GDM1 (cell line): ENCODE measurements at regions not wholly inside any gene's neighbourhood (a gene's known extent, or its start where the extent isn't known, plus 50 kb on each side); places are given as distances from the start of the nearest gene placed in this dataset.
"Not testable (repeated sequence)": the region's sequence is repeated elsewhere in the genome, so short reads cannot be mapped to it uniquely, and the experiment has no call there.

Source experiments
- DNase-seq: peaks from one replicate; lab custom pipeline; 2025; lab: John Stamatoyannopoulos, UW

GRCh38 chr2:131639001-131639620 lies 111.4 kb downstream of the CCDC74A start:
- DNase-seq: not testable (repeated sequence)

GRCh38 chr2:131641414-131642206 lies 113.9 kb downstream of the CCDC74A start:
- no peak for DNase-seq

- not testable (repeated sequence) for DNase-seq
These were observed 115.5 kb downstream of the CCDC74A start for GRCh38 chr2:131643180-131643579.

- DNase-seq: no peak
These were observed 117.6 kb downstream of the CCDC74A start for GRCh38 chr2:131645177-131645765.

GRCh38 chr2:131646220-131646619 lies 118.5 kb downstream of the CCDC74A start:
- not testable (repeated sequence) for DNase-seq

GRCh38 chr2:131646669-131647297 lies 119.1 kb downstream of the CCDC74A start:
- DNase-seq: no peak

GRCh38 chr2:131648565-131648964 lies 120.9 kb downstream of the CCDC74A start:
- not testable (repeated sequence) for DNase-seq

- DNase-seq: not testable (repeated sequence)
These were observed 124.6 kb downstream of the CCDC74A start for GRCh38 chr2:131652246-131652645.

GRCh38 chr2:131654107-131654506 lies 126.4 kb downstream of the CCDC74A start:
- DNase-seq: not testable (repeated sequence)

GRCh38 chr2:131656816-131657633 lies 129.3 kb downstream of the CCDC74A start:
- DNase-seq: no peak

- no peak for DNase-seq
These were observed 130.4 kb downstream of the CCDC74A start for GRCh38 chr2:131657895-131658768.

GRCh38 chr2:131658769-131659131 lies 131.1 kb downstream of the CCDC74A start:
- DNase-seq: no peak

GRCh38 chr2:131659168-131659572 lies 131.5 kb downstream of the CCDC74A start:
- no peak for DNase-seq

- not testable (repeated sequence) for DNase-seq
These were observed 133.6 kb downstream of the CCDC74A start for GRCh38 chr2:131661101-131661782.

- not testable (repeated sequence) for DNase-seq
These were observed 134.3 kb downstream of the CCDC74A start for GRCh38 chr2:131661884-131662535.

- DNase-seq: not testable (repeated sequence)
These were observed 135.8 kb downstream of the CCDC74A start for GRCh38 chr2:131663501-131663900.

GRCh38 chr2:131665716-131666115 lies 138.0 kb downstream of the CCDC74A start:
- DNase-seq: not testable (repeated sequence)

- DNase-seq: not testable (repeated sequence)
These were observed 141.3 kb downstream of the CCDC74A start for GRCh38 chr2:131668794-131669540.
